ENCODE measurements at regions not wholly inside any gene's neighbourhood (a gene's known extent, or its start where the extent isn't known, plus 50 kb on each side); places are given as distances from the start of the nearest gene placed in this dataset.
A peak's percentile ranks its signal among the peaks of the same experiment; 100 is the strongest.

DNA sequence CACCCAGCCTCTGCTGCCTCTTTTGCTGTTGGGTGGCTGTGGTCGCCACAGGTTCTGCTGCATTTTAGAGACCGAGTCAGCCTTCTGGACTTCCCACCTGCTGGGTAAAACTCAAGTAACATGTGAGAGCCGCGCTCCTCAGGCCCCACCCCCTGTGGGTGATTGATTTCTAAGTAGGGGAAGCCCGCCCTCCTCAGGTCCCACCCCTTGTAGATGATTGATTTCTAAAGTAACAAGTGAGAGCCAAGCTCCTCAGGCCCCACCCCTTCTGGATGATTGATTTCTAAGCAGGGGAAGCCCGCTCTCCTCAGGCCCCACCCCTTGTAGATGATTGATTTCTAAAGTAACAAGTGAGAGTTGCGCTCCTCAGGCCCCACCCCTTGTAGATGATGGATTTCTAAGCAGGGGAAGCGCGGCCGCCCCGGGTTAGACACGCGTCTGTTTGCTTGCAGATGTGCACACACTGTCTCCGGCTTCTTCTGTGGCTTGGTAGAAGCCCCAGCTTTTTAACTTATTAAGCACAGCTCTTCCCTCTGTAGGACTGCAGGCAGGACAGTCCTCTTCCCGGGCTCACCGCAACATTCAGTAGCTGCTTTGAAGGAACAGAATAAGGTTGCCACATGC lies 83.4 kb downstream of the FAM43A start:
- DNase-seq: no peak

DNA sequence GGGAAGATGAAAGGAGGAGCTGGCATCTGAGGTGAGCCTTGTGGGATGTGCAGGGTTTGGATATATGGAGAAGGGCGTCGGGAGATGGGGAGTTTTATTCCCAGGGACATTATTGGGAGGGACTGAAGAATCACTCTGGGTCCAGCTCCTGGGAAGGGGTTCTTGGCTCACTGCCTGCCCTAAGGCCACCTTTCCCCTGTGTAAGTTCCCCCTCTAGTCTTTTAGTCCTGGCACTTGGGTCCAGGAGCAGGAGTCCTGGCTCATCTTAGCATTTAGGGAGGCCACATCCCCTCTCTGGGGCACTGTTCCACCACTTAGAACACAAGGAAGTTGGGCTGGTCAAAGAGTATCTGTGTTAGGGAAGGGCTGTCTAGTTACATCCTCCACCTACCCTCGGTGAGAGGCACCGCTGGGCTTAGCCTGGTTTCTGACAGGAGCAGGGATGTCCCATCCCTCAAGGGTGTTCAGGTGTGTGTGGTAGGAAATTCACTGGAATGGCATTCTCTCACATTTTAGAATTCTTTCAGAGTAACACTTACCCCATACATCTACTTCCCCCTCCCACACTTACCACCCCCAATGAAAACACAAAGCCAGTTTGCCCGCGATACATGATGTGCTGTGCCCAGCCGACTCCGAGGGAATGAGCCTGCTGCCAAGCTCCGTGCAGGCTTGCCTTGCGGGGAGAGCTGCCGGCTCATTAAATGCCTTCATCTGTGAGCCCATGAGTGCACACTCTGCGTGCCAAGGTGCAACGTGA lies 86.7 kb downstream of the FAM43A start:
- no peak for DNase-seq

DNA sequence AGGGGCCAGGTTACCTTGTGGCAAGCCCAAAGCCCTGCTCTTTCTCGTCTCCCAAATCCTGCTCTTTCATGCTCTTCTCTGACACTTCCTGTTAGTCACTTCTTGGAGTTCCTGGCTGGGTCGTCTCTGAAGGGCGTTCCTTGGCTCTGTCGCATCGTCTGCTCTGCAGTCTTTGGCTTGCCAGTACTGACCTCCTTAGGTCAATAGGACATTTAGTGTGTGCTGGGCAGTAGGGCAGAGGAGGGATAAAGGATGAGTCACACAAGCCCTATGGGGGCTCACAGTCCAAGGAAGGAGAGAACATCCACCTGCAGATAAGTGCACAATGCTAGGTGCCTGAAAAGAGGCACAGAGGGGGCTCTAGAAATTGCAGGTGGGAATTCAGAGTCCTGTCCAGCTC lies 87.5 kb downstream of the FAM43A start:
- no peak for DNase-seq

DNA sequence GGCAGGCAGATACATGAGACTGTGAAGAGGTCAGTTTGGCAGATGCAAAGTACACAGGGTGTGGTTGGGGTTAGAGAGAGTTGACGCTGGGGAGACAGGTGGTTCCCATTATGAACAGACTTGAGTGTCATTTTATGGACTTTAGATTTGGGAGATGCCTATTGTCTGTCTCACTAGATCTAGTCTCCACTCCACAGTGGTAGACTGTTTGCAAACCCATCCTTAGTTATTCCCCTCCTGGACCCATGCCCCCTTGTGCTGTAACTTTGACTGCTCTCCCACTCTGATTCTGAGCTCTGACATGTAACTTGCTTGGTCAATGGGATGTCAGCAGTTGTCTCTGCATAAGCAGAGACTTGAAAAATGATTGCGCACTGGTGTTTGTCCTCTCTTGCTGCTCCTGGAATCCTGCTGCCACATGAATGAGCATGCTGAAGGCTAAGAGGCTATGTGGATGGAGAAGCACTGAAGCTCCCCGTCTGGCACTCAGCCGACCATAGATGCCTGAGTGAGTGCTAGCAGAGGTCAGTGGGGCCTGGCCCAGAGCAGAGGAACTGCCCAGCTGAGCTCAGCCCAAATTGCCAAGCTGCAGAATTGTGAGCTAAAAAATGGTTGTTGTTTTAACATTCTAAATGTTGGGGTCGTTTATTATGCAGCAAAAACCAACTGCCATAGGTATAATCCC lies 88.2 kb downstream of the FAM43A start:
- DNase-seq: peak; percentile 43

DNA sequence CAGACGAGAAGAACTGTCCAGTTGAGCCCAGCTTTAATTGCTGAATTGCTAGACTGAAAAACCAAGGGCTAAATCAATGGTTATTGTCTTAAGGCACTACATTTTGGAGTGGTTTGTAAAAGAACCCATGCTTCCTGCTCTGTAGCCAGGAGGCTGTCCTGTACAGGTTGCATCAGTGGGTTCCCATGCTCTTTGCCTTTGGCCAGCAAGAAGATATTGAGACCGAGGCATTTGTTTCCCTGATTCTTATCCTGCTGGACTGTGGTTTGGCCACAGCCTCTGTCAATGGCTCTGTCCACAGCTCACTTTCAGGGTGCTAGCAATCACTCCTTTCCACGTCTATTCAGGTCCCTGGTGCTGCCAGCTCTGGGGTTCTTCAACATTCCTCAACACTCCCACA lies 89.6 kb downstream of the FAM43A start:
- no peak for DNase-seq

DNA sequence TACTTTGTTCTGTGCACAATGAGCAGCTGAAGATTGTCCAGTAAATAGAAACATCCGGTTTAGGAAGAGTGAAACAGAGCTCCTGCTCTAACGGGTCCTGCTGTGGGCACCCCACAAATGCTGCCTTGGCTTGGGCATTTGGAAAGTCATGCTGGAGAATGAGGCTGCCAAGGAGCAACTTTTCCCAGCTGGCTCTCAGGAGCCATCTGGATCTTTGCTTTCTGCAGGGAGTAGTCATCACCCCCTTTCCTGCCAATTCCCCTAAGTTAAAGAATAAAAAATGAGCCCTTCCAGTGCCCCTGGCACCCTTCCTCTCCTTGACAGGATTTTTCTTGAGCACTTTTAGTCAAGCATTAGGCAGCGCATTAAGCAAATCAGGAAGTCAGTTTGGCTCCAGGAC lies 90.0 kb downstream of the FAM43A start:
- no peak for DNase-seq

DNA sequence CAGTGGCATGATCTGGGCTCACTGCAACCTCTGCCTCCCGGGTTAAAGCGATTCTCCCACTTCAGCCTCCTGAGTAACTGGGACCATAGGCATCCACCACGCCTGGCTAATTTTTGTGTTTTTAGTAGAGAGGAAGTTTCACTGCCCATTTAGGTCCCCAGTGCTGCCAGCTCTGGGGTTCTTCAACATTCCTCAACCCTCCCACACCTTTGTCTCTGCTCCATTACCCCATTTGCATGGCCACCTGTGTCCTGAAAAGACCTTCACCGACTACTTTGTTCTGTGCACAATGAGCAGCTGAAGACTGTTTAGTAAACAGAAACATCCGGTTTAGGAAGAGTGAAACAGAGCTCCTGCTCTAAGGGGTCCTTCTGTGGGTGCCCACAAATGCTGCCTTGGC lies 92.0 kb downstream of the FAM43A start:
- no peak for DNase-seq

DNA sequence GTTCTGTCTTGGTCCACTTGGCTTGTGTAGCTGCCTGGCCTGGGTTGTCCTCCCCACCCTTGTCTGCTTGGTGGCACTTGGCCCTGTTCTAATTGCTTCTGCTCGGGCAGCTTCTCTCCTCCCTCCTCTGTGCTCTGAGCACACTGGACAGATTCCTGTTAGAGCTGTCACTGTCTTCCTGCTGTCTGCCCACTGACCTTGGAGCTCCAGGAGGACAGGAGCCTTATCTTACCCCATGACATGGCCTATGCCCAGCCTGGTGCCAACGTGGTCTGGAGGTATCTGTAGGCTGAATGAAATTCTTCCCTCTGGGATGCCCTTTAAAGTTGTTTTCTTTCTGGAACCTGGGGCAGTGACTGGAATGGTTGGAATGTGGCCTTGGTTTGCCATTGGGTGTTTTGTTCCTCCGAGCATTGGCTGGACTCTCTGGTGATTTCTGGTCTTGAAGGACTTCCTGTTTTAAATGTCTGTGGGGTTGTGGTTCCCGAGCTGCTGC lies 94.1 kb downstream of the FAM43A start:
- DNase-seq: no peak

DNA sequence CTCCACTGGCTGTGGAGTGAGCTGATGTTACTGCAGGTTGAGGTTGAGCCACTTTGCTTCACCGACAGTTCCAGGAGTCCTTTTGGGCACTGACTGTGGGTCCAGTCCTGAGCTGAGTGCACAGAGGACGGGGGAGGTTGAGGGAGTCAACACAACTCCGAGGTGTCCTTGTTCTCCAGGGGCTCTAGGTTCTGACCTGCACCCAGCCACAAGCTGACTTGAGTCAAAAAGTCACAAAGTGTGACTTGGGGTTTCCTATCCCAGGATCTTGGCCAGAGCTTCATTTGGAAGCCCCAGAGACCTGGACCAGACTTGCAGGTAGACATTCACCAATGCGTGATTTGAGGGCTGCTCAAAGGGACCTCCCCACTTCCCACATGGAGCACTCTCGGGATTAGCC lies 95.0 kb downstream of the FAM43A start:
- no peak for DNase-seq

DNA sequence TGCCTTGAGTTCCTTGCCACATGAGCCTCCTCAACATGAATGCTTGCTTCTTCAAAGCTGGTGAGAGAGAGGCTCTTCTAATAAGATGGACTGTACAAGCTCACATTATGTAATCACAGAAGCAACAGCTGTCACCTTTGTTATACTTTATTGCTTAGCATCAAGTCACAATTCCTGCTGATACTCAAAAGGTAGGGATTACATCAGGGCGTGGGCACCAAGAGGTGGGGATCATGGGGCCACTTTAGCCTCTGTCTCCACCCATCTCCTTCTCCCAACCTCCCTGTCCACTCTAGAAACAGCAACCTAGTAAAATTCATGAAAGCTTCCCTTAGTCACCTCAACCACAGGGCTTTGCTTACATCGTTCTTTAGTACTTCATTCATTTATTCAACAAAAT lies 95.9 kb downstream of the FAM43A start:
- no peak for DNase-seq

DNA sequence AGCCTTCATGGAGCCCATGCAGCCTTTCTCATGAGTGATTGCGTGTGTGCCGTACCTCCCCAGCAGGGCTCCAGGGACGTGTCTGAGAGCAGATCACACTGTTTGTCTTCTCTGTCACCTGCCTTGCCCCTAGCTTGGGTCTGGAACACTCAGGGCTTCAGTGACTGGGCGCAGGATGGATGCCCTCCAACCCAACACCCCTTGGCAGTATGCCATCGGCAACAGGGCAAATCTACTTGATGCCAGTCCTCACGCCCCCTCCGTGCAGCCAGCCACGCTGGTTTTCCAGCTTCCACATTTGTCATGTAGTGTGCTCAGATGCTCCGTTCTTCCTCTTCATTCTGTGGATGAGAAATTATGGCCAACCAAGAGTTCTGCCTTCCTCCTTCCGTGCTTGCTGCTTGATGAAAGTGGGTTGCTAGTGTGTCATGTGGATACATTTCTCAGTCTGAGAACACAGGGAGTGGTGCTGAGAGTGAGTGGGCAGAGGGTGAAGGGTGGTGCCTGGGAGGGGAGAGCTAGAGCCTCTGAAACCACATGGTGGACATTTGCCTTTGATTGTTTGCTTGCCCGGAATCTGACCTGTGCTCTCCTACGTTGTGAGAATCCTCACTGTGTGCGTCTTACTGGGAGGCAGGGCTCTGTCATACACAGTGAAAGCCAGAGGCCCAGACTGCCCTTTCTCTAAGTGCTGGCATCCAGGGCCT lies 97.2 kb downstream of the FAM43A start:
- DNase-seq: peak; percentile 84

DNA sequence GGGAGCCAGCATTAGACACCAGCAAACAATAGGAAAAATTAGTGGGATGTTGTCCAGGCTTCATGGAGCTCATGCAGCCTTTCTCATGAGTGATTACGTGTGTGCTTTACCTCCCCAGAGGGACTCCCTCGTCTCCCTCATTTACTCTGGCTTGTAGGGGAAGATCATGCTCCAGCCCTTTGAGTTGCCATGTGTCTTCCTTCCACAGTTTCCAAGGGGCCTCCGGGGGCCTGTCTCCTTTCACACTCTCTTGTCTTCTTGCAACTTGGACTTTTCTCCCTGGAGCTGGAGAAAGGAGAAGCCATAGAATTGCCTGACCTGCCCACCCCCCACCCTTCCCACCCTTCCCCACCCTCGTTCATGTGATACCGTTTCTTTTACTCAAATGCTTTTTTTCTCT lies 98.7 kb downstream of the FAM43A start:
- DNase-seq: no peak

DNA sequence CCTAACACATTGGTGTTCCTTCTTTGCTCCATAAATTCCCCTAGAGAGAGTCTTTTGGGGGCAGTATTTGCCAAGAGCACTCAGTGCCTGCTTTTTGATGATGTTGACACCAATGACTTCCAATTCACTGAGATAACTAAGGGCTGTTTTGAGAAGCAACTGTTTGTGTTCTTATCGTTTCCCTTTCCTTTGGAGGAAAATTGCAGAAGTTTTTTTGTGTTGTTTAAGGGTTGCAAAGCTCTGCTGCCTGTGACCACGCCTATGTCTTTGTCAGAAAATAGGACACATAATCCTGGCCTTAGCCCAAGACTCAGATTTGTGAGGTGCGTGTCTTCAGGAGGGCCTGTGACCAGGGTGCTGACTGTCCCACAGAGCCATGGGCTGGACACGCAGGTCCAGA lies 99.6 kb downstream of the FAM43A start:
- no peak for DNase-seq

DNA sequence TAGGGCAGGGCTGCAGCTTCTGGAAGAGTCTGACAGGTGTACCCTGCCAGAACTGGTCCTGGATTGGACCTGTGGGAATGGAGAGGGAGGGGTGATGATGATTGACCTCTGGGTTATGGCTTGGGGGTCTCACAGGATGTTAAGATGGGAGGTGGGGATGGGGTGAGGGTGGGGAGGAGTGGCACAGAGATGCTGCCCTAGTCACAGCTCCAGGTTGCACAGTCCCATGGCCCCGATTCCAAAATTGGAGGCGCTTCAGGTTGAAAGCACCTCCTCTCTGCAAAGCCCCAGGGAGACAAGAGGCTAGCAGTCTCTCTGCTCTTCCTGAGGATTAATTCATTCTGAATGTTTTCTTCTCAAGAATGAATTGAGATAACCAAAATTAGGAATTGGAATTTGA lies 101.4 kb downstream of the FAM43A start:
- no peak for DNase-seq

DNA sequence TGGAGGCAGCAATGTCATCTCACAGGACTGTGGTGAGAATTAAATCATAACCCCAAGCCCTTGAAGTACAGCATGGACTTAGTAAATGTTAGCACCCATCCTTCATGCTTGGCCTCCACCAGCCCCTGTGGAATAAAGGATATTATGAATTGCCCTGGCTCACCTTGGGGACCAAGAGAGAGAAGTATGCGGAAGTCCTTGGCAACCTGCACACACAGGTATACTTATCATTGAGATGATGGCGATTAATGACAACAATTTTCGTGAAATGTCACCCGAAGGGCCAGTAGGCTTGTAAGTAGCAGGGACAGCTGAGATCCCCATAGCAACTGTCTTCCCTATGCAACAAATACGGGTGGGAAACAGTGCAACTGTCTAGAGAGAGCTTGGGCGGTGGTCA lies 102.0 kb downstream of the FAM43A start:
- DNase-seq: no peak

DNA sequence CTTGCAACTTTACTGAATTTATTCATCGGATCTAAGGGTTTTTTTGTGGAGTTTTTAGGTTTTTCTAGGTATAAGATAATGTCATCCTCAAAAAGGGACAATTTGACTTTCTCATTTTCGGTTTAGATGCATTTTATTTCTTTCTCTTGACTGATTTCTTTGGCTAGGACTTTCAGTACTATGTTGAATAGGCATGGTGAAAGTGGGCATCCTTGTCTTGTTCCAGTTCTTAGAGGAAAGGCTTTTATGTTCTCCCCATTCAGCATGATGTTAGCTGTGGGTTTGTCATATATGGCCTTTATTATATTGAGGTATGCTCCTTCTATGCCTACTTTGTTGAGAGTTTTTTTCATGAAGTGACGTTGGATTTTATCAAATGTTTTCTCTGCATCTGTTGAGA lies 106.7 kb downstream of the FAM43A start:
- no peak for DNase-seq

DNA sequence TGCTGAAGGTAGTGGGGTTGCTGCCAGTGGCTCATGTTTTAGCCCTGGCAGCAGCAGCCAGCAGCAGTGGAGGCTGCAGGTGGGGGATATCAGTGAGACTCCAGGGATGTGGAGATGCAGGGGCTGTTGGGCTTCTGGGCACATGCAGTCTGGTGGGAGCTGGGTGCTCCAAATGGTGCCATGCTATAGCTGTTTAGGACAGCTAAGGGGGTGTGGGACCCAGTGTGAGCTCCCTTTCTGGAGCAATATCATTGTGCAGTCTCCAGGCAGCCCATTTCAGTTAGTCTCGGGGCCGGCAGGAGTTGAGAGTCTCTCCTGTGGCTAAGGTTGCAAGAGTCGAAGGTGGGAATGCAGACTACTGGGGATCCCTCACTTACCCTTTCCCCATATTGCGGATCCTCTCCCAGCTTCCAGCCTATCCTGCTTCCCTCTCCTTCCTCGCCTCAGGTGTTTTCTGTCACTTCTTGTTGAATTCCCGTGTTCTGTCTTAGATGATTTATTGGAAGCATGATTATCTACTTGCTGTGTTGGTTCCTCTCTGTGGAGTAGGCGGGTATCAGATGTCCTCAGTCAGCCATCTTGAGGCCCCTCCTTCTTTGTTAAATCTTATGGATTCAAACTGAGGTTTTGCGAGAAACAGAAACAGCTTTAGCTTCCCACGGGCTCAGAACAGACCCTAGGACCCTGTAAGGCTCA lies 112.0 kb downstream of the FAM43A start:
- no peak for DNase-seq

DNA sequence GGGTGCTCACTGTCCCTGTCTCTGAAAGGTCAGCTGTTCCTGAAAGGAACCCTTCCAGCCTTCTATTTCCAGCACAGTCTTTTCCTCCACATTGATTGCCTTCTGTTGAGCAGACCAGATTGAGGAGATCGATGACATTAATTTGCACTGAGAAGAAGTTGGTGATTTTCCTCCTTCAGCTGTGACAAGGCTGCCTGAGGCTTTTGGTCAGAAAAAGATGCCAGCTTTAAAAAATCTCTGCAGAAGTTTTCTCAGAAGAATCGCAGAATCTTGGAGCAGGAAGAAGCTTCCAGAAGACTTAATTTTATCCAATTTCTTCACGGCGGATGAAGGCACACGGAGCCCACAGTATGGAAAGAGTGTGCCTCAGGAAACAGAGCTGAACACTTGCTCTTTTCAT lies 112.8 kb downstream of the FAM43A start:
- DNase-seq: no peak

DNA sequence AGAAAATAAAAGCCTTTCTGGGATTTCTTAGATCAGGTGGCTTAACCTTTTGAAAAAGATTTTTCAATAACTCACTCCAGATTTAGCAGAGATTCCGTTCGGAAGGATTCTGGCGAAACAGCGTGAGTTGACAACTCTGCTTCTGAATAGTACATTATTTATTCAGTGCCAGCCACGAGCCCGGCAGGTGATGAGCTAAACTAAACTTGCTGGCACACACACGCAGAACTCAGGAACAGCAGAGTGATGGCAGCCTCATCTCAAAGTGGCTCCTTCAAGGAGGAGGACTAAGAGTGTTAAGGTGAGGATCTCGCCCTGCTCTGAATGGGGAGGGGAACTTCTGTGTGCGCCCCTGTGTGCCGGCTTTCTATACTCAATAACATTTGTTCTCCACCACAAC lies 114.3 kb downstream of the FAM43A start:
- peak; percentile 23 for DNase-seq

DNA sequence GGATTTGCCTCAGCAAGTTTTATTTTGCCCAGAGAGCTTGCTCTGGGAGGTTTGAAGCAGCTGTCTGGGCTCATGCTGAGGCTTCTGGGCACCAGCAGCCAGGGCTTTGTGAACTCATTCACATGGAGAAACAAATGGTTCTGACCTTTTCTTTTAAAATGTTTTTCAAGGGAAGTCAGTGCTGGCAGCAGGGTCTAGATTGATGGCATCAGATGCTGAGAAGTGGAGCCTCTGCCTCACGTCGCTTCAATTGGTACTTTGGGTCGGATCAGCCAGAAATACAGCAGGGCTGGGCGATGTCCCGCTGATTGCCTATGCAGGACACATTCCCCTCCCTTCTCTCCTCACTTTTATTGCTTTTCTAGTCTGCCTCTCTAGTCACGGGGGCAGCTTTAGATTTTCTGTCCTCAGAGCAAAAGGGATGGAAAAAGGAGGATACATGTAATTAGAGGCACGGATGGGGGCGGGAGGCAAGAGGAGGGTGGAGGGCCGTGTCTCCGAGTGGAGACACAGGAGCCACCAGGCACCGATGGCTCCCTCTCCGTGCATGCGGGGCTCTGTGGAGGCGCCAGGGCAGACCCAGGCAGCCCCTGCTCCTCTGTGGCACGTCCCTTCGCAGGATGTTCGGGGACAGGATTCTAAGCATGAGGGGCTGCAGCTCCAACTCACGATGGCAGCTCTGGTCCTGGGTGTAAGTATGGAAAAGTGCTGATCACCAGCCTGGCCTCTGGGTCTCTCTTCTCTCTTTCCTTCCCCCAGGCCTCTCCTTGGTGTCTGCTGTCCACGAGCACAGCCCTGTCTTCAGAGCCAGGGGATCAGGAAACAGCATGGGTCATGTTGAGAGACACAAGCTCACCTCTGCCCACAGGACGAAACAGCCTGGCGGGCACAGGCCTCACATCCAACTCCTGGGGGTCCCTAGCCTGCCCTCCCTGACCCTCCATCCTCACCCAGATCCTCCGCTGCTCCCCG lies 116.1 kb downstream of the FAM43A start:
- DNase-seq: no peak

DNA sequence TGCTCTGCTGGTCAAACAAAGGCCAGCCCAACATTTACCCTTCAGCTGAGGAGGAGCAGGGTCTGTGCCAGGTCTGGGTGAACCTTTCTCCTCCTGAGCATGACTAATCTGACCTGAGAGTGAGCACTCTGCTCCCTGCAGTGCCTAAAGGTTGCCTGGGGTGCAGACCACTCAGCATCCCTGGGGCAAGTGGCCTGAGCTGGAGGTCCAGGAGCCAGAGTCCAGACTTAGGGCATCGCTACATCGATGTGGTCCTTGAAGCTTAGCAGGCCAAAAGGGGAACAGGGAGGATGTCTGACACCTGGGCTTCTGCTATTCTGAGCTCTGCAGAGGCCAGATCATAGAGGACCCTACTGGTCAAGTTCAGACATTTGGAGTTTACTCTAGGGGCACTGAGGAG lies 119.1 kb downstream of the FAM43A start:
- DNase-seq: no peak

DNA sequence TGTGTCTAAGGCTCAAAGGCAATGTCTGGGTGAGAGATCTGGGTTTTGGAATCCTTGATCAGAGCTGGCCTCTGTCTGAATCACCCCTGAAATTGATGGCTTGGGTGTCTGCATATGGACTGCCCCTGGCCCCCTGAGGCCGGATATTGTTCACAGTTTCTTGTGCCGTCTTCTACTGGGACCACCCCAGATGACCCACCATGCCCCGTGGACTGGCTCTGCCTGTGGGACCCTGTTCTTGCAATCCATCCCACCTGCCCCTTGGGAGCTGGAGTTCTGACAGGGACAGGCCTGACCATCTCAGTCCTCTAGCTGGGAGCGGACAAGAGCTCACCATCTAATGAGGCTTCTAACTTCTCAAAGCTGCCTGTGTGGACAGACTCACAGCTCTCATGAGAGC lies 119.9 kb downstream of the FAM43A start:
- DNase-seq: no peak

Data from NCI-H345 (cell line).